ENCODE measurements at regions not wholly inside any gene's neighbourhood (a gene's known extent, or its start where the extent isn't known, plus 50 kb on each side); places are given as distances from the start of the nearest gene placed in this dataset.

- TF ChIP-seq PREB (CRISPR knock-in tag; IDR thresholded peaks at IDR 0.05) = no peak
- TF ChIP-seq JUN (CRISPR knock-in tag; IDR thresholded peaks at IDR 0.05) = no peak
- TF ChIP-seq ZNF3 (CRISPR knock-in tag; IDR thresholded peaks at IDR 0.05) = no peak
These were observed 59.5 kb upstream of the POU1F1 start (continued) for GRCh38 chr3:87335931-87336330.

- H2AFZ ChIP-seq (ENCODE audit: low read length) = no peak overlapping the region
- FAIRE-seq = peak; percentile 39
- TF ChIP-seq SKI (IDR thresholded peaks at IDR 0.05; ENCODE audit: partially characterized antibody) = no peak
- TF ChIP-seq DRAP1 (CRISPR knock-in tag; IDR thresholded peaks at IDR 0.05) = no peak
- TF ChIP-seq PRMT3 (CRISPR knock-in tag; IDR thresholded peaks at IDR 0.05; ENCODE audit: borderline replicate concordance, low read depth) = no peak
- TF ChIP-seq ZBTB7A (CRISPR knock-in tag; IDR thresholded peaks at IDR 0.05) = no peak
- TF ChIP-seq BCL6 (CRISPR knock-in tag; IDR thresholded peaks at IDR 0.05) = peak; percentile 39; the same call in 1 of the 2 replicates
- peak; percentile 90 for TF ChIP-seq FOSL2 (CRISPR knock-in tag; IDR thresholded peaks at IDR 0.05)
- TF ChIP-seq JUND (CRISPR knock-in tag; IDR thresholded peaks at IDR 0.05) = no peak
- TF ChIP-seq FOXA3 (CRISPR knock-in tag; IDR thresholded peaks at IDR 0.05) = peak; percentile 54
- no peak for TF ChIP-seq FOXA1 (IDR thresholded peaks at IDR 0.05)
- TF ChIP-seq FOXA1 (CRISPR knock-in tag; IDR thresholded peaks at IDR 0.05) = peak; percentile 56; the same call in 1 of the 2 replicates
- TF ChIP-seq HMG20A (CRISPR knock-in tag; IDR thresholded peaks at IDR 0.05; ENCODE audit: borderline replicate concordance) = peak; percentile 46; the same call in 1 of the 2 replicates
- TF ChIP-seq ATF3 (CRISPR knock-in tag; IDR thresholded peaks at IDR 0.05) = peak; percentile 64; the same call in 1 of the 2 replicates
- peak; percentile 64; the same call in 1 of the 2 replicates for TF ChIP-seq THRA (CRISPR knock-in tag; IDR thresholded peaks at IDR 0.05; ENCODE audit: borderline replicate concordance)
- no peak for TF ChIP-seq AKNA (CRISPR knock-in tag; IDR thresholded peaks at IDR 0.05; ENCODE audit: borderline replicate concordance)
These were observed 57.1 kb upstream of the POU1F1 start for GRCh38 chr3:87333393-87333892.

More at GRCh38 chr3:87333393-87333892, 57.1 kb upstream of the POU1F1 start:
- no peak overlapping the region for H3K4me2 ChIP-seq (ENCODE audit: low read depth, low read length)
- in situ Hi-C loops (cut with HindIII; ENCODE audit: extremely low pct_ligation_motif_present, low pct_unique_long_range_greater_than_20kb) (no loop called here), intact Hi-C loops (cut with micrococcal nuclease; ENCODE audit: unreplicated experiment) (no loop called here)
- H3K9ac ChIP-seq (ENCODE audit: insufficient read depth, low read depth, low read length) = no peak overlapping the region
- no peaks in the 10 kb centered on the region for H4K20me1 ChIP-seq (ENCODE audit: insufficient read depth, low read length)
- no peak overlapping the region for H3K27ac ChIP-seq (ENCODE audit: extremely low read length, insufficient read depth, low read length)
- peak; percentile 81 for ATAC-seq
- POLR2A ChIA-PET = no interaction called here
- H3K9me3 ChIP-seq (ENCODE audit: low read length) = no peaks in the 10 kb centered on the region
- no peaks in the 10 kb centered on the region for H3K27me3 ChIP-seq (ENCODE audit: control insufficient read depth in 1 of 2, insufficient read depth in 2 of 2, low read length in 2 of 2)
- no TSS peak for BruUV-seq (replicated peaks)
- peaks cover 14% of the 10 kb centered on the region for H3K4me1 ChIP-seq (ENCODE audit: insufficient read depth, low read length)
- H3K79me2 ChIP-seq (ENCODE audit: insufficient read depth, low read length) = no peaks in the 10 kb centered on the region
- 16% methylated on average over 5 of the region's 5 CpGs for WGBS (ENCODE audit: low lambda C conversion rate)
- H3K36me3 ChIP-seq (replicated peaks in 1 of 2; ENCODE audit: control insufficient read depth in 1 of 2, insufficient read depth in 2 of 2, low read length in 2 of 2) = no peaks in the 10 kb centered on the region
- no peak overlapping the region for H3K4me3 ChIP-seq (replicated peaks in 1 of 3; ENCODE audit: insufficient read depth in 1 of 3, low read depth in 2 of 3, low read length in 3 of 3)
- CTCF ChIA-PET (ENCODE audit: low intra/inter-chr PET ratio, low total read pairs) = no interaction called here
- DNase-seq (ENCODE audit: low spot score) = peak; percentile 83

Data from HepG2 (cell line).